Glutamatergic neuron (in vitro differentiated cells): ENCODE measurements at regions not wholly inside any gene's neighbourhood (a gene's known extent, or its start where the extent isn't known, plus 50 kb on each side); places are given as distances from the start of the nearest gene placed in this dataset.

Experiments used
- DNase-seq: peaks from one replicate; pipeline ENCODE4 v3.0.0; 2022
- H3K27ac Mint-ChIP-seq: one replicate; pipeline ENCODE4 v1.8.0; 2020; ENCODE audit warnings: mild to moderate bottlenecking, mixed read lengths, inconsistent platforms; ENCODE audit not compliant: unreplicated experiment
- H3K27me3 Mint-ChIP-seq: one replicate; pipeline ENCODE4 v1.8.0; 2020; ENCODE audit warnings: mild to moderate bottlenecking, moderate library complexity, mixed read lengths, inconsistent platforms; ENCODE audit not compliant: unreplicated experiment
- H3K36me3 Mint-ChIP-seq: one replicate; pipeline ENCODE4 v1.8.0; 2020; ENCODE audit warnings: mild to moderate bottlenecking, mixed read lengths, inconsistent platforms; ENCODE audit not compliant: unreplicated experiment
- H3K4me1 Mint-ChIP-seq: one replicate; pipeline ENCODE4 v1.8.0; 2020; ENCODE audit warnings: mild to moderate bottlenecking, low read depth, mixed read lengths, inconsistent platforms; ENCODE audit not compliant: unreplicated experiment
- H3K4me3 Mint-ChIP-seq: one replicate; pipeline ENCODE4 v1.8.0; 2020; ENCODE audit warnings: mild to moderate bottlenecking, mixed read lengths, inconsistent platforms; ENCODE audit not compliant: unreplicated experiment
- H3K9me3 Mint-ChIP-seq: one replicate; pipeline ENCODE4 v1.8.0; 2020; ENCODE audit warnings: mild to moderate bottlenecking, moderate library complexity, mixed read lengths, inconsistent platforms; ENCODE audit not compliant: unreplicated experiment
- TF ChIP-seq, protein P1 (sequence below): fragments of 200-600 bp; sonication (generic); IDR thresholded peaks from one replicate; pipeline ENCODE4 v1.5.0; 2021; ENCODE audit not compliant: partially characterized antibody, unreplicated experiment

DNA sequence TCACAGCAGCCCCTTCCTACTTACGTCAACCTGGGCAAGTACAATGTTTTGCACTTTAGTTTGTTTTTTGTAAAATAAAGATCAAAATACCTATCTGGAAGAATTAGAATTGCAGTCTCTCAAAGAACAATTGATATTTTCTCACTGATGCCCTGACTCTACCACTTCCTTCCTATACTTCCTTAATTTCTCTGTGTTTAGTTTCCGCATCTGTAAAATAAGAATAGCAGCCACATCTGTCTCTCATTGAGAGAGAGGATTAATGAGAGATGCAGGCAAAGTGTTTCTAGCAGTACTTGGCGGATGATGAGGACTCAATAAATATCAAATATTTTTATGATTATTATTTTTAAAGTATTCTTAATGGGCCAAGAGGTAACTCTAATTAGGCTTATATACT lies 122.6 kb upstream of the PIEZO2 start:
- DNase-seq, result no peak
- Mint-ChIP-seq H3K27ac (no peak overlapping the region), H3K4me3 (no peak overlapping the region), H3K27me3 (no peaks in the 10 kb centered on the region), H3K9me3 (no peaks in the 10 kb centered on the region), H3K4me1 (no peaks in the 10 kb centered on the region), H3K36me3 (no peaks in the 10 kb centered on the region)
- TF ChIP-seq, protein P1, sequence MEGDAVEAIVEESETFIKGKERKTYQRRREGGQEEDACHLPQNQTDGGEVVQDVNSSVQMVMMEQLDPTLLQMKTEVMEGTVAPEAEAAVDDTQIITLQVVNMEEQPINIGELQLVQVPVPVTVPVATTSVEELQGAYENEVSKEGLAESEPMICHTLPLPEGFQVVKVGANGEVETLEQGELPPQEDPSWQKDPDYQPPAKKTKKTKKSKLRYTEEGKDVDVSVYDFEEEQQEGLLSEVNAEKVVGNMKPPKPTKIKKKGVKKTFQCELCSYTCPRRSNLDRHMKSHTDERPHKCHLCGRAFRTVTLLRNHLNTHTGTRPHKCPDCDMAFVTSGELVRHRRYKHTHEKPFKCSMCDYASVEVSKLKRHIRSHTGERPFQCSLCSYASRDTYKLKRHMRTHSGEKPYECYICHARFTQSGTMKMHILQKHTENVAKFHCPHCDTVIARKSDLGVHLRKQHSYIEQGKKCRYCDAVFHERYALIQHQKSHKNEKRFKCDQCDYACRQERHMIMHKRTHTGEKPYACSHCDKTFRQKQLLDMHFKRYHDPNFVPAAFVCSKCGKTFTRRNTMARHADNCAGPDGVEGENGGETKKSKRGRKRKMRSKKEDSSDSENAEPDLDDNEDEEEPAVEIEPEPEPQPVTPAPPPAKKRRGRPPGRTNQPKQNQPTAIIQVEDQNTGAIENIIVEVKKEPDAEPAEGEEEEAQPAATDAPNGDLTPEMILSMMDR, result no peak

DNA sequence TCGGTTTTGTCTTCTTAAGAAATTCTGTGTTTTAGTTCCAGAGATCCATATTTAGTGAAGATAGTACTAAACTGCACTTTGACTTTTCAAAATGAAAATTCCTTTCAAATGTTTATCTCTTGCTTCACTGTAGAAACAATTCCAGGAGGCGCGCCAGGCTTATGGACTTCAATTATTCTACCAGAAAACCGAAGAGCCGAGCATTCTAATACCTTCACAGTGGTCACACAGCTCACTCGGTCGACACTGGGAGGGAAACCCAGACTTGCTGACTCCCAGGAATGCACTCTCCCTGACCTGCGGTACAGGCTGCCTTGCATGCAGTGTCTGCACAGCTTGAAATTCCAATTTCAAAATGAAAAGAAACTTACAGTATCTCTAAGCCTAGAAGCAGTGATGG lies 119.9 kb upstream of the PIEZO2 start:
- Mint-ChIP-seq H3K27ac (no peak overlapping the region), H3K36me3 (no peaks in the 10 kb centered on the region), H3K4me3 (no peak overlapping the region), H3K4me1 (no peaks in the 10 kb centered on the region), H3K9me3 (no peaks in the 10 kb centered on the region), H3K27me3 (no peaks in the 10 kb centered on the region)
- TF ChIP-seq, protein P1, result no peak
- DNase-seq, result no peak

DNA sequence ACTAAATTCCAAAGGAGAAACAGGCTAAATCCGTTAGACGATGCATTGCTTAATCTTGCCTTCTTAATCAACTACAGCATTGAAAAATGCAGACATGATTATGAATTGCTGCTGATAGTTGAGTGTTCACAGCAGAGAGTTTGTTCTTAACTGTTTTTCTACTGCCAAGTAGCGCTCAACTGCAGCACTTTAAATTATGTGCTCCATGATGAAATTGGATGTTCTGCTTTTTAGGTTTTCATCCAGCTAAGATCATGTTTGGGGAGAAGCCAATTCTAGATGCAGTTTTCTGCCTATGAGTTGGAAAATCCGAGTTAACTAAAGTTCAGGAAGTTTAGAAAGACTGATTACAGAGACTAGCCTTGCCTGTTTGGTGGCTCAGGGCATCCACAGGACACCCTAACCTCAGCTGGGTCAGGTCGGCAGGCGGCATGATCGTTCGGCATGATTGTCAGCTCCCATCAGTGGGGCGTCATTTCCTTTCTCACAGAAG lies 119.4 kb upstream of the PIEZO2 start:
- Mint-ChIP-seq H3K4me1 (no peaks in the 10 kb centered on the region), H3K9me3 (peaks cover 1% of the 10 kb centered on the region), H3K27ac (no peak overlapping the region), H3K4me3 (no peak overlapping the region), H3K36me3 (peaks cover 2% of the 10 kb centered on the region), H3K27me3 (no peaks in the 10 kb centered on the region)
- no peak for DNase-seq
- TF ChIP-seq, protein P1, result no peak

DNA sequence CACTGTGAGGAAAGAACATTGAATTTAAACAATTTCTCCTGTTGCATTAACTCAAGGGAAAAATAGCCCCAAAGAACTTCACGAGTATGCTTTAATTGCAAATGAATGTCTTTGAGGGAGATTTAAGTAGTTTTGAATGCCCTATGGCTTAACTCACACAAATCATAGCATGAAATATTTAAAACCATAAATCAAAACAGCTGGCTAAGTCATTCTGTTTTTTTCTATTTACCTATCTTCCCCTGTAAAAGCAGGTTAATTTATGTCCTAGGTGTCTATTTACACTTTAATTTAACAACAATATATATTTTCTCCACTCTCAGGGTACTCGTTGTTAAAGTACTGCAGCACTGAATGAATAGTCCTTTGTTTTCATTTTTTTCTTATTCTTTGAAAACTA lies 118.8 kb upstream of the PIEZO2 start:
- Mint-ChIP-seq H3K27me3 (no peaks in the 10 kb centered on the region), H3K4me1 (no peaks in the 10 kb centered on the region), H3K4me3 (no peak overlapping the region), H3K27ac (no peak overlapping the region), H3K9me3 (peaks cover 3% of the 10 kb centered on the region), H3K36me3 (peaks cover 8% of the 10 kb centered on the region)
- TF ChIP-seq, protein P1, result no peak
- no peak for DNase-seq

DNA sequence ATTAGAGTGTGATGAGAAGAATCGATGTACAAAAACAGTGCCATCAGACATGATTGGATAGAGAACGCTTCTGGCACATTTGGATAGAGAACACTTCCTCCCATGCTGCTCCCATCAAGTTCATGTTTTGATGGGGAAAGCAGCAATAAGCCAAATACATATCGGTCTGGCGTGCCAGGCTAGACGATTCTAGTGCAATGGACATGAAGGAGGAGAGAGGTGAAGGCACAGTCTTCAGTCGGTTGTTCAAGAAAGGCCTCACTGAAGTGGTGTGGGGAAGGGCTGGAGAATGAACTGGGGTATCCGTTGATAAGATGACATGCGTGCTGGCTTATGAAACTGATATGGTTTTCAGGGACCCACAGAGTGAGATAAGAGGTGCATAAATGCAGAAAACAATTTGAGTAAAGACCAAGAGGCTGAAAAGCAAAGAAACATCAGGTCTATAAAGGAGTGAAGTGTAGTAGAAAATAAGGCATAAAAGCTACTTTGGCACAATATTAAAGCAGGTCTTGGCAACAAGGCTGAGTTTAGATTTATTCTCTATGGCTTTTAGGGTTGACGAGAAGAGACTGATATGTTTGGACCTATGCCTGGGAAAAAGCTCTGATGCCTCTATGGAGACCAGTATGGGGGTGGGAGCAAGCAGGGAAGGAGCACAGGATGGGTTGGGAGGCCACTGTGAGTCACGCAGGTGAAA lies 117.6 kb upstream of the PIEZO2 start:
- no peak for DNase-seq
- peaks cover 3% of the 10 kb centered on the region for H3K9me3 Mint-ChIP-seq
- H3K36me3 Mint-ChIP-seq, result peaks cover 8% of the 10 kb centered on the region
- no peaks in the 10 kb centered on the region for H3K27me3 Mint-ChIP-seq
- TF ChIP-seq, protein P1, result no peak
- no peak overlapping the region for H3K4me3 Mint-ChIP-seq
- H3K4me1 Mint-ChIP-seq, result peaks cover 3% of the 10 kb centered on the region
- H3K27ac Mint-ChIP-seq, result no peak overlapping the region
